ENCODE measurements at regions not wholly inside any gene's neighbourhood (a gene's known extent, or its start where the extent isn't known, plus 50 kb on each side); places are given as distances from the start of the nearest gene placed in this dataset.
"Not testable (repeated sequence)": the region's sequence is repeated elsewhere in the genome, so short reads cannot be mapped to it uniquely, and the experiment has no call there.

GRCh38 chr5:176023535-176023934 lies 55.4 kb upstream of the THOC3 start:
- not testable (repeated sequence) for TF ChIP-seq CTCF, EP300 (IDR thresholded peaks at IDR 0.05)

Data from suprapubic skin (tissue), 3 donors.